ENCODE measurements at regions not wholly inside any gene's neighbourhood (a gene's known extent, or its start where the extent isn't known, plus 50 kb on each side); places are given as distances from the start of the nearest gene placed in this dataset.

GRCh38 chr9:1421436-1421835 is 371.3 kb downstream of the DMRT2 start:
- peaks cover 4% of the 10 kb centered on the region in 2 donors for H3K9me3 ChIP-seq (replicated peaks in 1 of 2; ENCODE audit: control insufficient read depth in 1 of 2, insufficient read depth in 1 of 2, low read length in 2 of 2)
- H4K20me1 ChIP-seq (ENCODE audit: insufficient read depth, low read length): no peaks in the 10 kb centered on the region
- no peak overlapping the region for H3K9ac ChIP-seq (ENCODE audit: insufficient read depth, low read length, poor library complexity, severe bottlenecking)
- no CpG with 5 or more reads among the region's 4 CpGs for WGBS (ENCODE audit: insufficient coverage)
- H3K4me1 ChIP-seq (ENCODE audit: control insufficient read depth in 1 of 2, insufficient read depth in 2 of 2, low read length in 2 of 2): no peaks in the 10 kb centered on the region
- no peak overlapping the region for H2AFZ ChIP-seq (ENCODE audit: insufficient read depth, low read depth, low read length, poor library complexity, severe bottlenecking)
- H3K27ac ChIP-seq (ENCODE audit: low read depth in 1 of 2, low read length in 2 of 2): no peak overlapping the region
- no peaks in the 10 kb centered on the region for H3K27me3 ChIP-seq (ENCODE audit: control insufficient read depth in 2 of 2, insufficient read depth in 2 of 2, low read length in 2 of 2)
- Mint-ChIP-seq H3K9me3 (peaks cover 0 to 13% (median 10%) of the 10 kb centered on the region in 7 donors), H3K4me3 (no peak overlapping the region), H3K36me3 (no peaks in the 10 kb centered on the region), H3K27ac (no peak overlapping the region), H3K4me1 (no peaks in the 10 kb centered on the region), H3K27me3 (ENCODE audit: low read depth in 3 of 3) (no peaks in the 10 kb centered on the region)
- no peak for TF ChIP-seq CTCF (IDR thresholded peaks at IDR 0.05)
- no peak for DNase-seq
- intact Hi-C loops (cut with micrococcal nuclease): no loop called here
- no peak overlapping the region for H3K4me2 ChIP-seq (replicated peaks; ENCODE audit: extremely low read depth, low read length, poor library complexity, severe bottlenecking)
- H3K36me3 ChIP-seq (replicated peaks in 1 of 2; ENCODE audit: control insufficient read depth in 1 of 2, insufficient read depth in 2 of 2, low read length in 2 of 2): no peaks in the 10 kb centered on the region
- H3K79me2 ChIP-seq (ENCODE audit: insufficient read depth, low read length): no peaks in the 10 kb centered on the region
- H3K4me3 ChIP-seq (replicated peaks in 1 of 3; ENCODE audit: low read depth in 2 of 3, low read length in 3 of 3): no peak overlapping the region

- H3K27me3 Mint-ChIP-seq (ENCODE audit: low read depth in 3 of 3): peaks cover 0 to 2% (median 0%) of the 10 kb centered on the region in 3 donors
- H3K4me1 Mint-ChIP-seq: no peaks in the 10 kb centered on the region
- no CpG with 5 or more reads among the region's 2 CpGs for WGBS (ENCODE audit: insufficient coverage)
- Histone ChIP-seq H3K9ac (ENCODE audit: insufficient read depth, low read length, poor library complexity, severe bottlenecking) (no peak overlapping the region), H3K36me3 (replicated peaks in 1 of 2; ENCODE audit: control insufficient read depth in 1 of 2, insufficient read depth in 2 of 2, low read length in 2 of 2) (no peaks in the 10 kb centered on the region), H3K79me2 (ENCODE audit: insufficient read depth, low read length) (no peaks in the 10 kb centered on the region), H4K20me1 (ENCODE audit: insufficient read depth, low read length) (no peaks in the 10 kb centered on the region), H2AFZ (ENCODE audit: insufficient read depth, low read depth, low read length, poor library complexity, severe bottlenecking) (no peak overlapping the region), H3K4me3 (replicated peaks in 1 of 3; ENCODE audit: low read depth in 2 of 3, low read length in 3 of 3) (no peak overlapping the region), H3K4me1 (ENCODE audit: control insufficient read depth in 1 of 2, insufficient read depth in 2 of 2, low read length in 2 of 2) (no peaks in the 10 kb centered on the region), H3K9me3 (replicated peaks in 1 of 2; ENCODE audit: control insufficient read depth in 1 of 2, insufficient read depth in 1 of 2, low read length in 2 of 2) (peaks cover 4% of the 10 kb centered on the region in 2 donors), H3K27ac (ENCODE audit: low read depth in 1 of 2, low read length in 2 of 2) (no peak overlapping the region), H3K4me2 (replicated peaks; ENCODE audit: extremely low read depth, low read length, poor library complexity, severe bottlenecking) (no peak overlapping the region), H3K27me3 (ENCODE audit: control insufficient read depth in 2 of 2, insufficient read depth in 2 of 2, low read length in 2 of 2) (no peaks in the 10 kb centered on the region)
- DNase-seq: no peak
- H3K4me3 Mint-ChIP-seq: no peak overlapping the region
- H3K9me3 Mint-ChIP-seq: peaks cover 0 to 11% (median 9%) of the 10 kb centered on the region in 7 donors
- H3K27ac Mint-ChIP-seq: no peak overlapping the region
- H3K36me3 Mint-ChIP-seq: no peaks in the 10 kb centered on the region
- intact Hi-C loops (cut with micrococcal nuclease): no loop called here
- TF ChIP-seq CTCF (IDR thresholded peaks at IDR 0.05): no peak
Observed at GRCh38 chr9:1427875-1428274, 377.7 kb downstream of the DMRT2 start.

All from CD14-positive monocyte (primary cell).